ENCODE measurements at regions not wholly inside any gene's neighbourhood (a gene's known extent, or its start where the extent isn't known, plus 50 kb on each side); places are given as distances from the start of the nearest gene placed in this dataset.

- no peak for DNase-seq
Observed at GRCh38 chr13:106835477-106835876, 267.5 kb upstream of the ARGLU1 start.

GRCh38 chr13:106821979-106822378 lies 254.0 kb upstream of the ARGLU1 start:
- DNase-seq, result no peak

DNA sequence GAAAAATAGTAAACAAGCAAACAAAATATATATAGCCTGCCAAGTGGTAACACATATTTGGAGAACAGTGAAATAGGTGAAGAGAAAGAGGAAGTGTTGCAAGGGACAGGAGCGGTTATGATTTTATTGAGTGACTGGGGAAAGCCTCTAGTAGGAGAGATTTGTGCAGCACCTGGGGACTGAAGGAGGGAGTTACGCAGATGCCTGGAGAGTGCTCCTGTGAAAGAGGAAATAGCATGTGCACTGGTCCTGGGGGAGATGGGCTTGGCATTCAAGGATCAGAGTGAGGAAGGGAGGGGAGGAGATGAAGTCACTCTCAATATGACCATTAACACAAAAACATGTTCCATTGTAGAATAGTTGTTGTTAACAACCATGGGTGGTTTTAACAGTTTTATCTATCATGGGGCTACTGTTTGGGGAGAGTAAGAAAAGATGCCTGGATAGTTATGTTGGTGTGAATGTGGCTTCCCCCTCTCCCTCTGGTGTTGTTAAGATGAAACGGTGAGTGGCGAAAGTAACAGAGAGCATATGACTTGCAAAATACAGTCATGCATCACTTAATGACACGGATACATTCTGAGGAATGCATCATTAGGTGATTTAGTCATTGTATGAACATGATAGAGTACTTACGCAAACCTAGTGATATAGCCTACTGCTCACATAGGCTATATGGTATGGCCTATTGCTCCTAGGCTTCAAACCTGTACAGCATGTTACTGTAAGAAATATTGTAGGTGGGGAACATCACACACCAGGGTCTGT lies 251.7 kb upstream of the ARGLU1 start:
- DNase-seq, result no peak

DNA sequence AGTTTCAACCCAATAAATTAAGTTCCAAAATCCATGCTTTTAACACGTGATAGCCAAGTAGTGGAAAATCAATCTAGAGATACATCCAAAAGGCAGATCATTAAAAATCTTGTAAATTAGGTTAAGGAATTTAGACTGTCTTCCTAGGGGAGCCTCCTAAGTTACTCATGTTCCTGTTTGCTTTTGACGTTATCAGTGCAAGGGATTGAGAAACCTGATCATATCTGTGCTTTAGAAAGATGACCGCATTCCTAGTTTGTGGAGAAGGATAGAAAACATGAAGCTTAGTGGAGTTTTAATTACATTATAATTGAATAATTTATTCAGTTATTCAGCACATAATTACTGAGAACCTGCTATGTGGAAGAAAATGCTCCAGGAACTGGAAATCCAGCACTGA lies 251.0 kb upstream of the ARGLU1 start:
- DNase-seq, result no peak

DNA sequence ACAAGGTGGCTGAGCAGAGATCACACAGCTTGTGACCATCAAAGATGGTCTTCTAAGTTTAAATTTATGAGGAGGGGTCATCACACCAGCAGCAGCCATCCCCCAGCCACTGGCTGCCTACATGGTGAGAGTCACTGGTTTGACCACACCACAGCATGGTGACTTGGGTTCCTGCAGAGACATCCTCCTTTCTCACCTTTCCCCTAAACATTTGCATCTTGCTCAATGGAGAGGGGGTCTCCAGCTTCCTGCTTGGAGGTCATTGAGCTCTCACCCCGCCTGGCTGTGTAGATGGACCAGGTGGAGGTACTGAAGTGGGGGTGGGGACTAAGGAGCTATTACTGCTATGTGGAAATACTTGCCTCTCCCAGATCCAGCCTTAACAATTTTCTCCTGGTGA lies 247.6 kb upstream of the ARGLU1 start:
- DNase-seq, result no peak

DNA sequence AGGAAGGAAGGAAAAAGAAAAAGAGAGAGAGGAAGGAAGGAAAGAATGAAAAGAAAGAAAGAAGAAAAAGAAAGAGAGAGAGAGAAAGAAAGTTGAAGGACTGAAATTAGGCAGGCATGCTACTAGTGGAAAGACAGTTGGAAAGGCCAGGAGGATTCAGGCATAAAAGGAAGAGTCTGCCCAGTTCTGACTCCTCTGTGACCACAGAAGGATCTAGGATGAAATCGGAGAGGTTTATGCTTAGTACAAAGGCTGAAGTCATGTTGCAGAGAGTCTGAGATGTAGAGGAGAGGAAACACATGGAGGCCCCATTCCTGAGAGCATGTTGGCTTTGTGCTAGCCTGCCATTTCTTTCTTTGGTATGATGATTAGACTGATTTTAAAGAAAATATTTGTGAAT lies 246.5 kb upstream of the ARGLU1 start:
- no peak for DNase-seq

GRCh38 chr13:106810069-106810468 lies 242.1 kb upstream of the ARGLU1 start:
- DNase-seq, result no peak

GRCh38 chr13:106804991-106805390 lies 237.1 kb upstream of the ARGLU1 start:
- DNase-seq, result no peak

DNA sequence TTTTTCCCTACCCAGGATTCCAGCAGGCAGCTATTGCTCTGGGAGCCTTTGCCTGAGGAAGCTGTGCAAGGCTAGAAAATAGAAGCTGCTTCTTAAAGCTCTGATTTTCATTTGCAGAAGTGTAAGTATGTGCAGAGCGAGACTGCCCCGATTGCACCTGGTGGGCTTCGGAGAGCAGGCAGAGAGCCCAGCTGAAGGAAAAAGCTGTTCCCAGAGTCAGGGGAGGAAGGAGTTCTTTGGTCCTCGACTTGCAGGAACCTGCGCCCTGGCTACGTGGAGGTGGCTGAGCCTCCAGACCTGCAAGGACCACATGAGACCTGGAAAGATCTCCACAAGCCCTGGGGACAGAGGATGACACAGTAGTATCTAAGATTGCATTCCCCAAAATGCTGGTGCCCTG lies 235.0 kb upstream of the ARGLU1 start:
- no peak for DNase-seq

DNA sequence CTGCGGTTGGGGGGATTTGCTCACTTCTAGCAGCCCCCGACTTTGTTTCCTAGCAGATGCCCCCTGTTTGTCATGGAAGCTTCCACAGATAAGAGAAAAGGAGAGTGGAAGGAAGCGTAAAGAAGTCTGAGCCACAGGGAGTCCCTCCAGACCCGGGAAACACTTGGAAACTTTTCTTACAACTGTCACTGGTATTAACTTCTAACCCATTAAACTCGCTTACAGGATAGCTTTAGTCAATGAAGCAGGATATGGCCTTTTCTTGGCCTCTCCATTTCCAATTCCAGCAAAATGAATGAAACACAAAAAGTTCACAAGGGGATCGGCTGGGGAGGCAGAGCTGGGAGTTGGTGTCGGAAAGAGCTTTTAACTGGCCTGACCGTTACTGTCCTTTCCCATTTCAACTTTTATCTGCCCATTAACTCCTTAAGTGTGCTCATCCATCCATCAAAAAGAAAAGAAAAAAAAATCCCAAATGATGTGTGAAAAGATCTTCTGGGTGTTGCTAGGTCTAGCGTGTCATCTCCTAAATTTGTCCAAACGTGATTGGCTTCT lies 231.9 kb upstream of the ARGLU1 start:
- DNase-seq, result no peak

- DNase-seq, result no peak
Observed at GRCh38 chr13:106797081-106797640, 229.2 kb upstream of the ARGLU1 start.

DNA sequence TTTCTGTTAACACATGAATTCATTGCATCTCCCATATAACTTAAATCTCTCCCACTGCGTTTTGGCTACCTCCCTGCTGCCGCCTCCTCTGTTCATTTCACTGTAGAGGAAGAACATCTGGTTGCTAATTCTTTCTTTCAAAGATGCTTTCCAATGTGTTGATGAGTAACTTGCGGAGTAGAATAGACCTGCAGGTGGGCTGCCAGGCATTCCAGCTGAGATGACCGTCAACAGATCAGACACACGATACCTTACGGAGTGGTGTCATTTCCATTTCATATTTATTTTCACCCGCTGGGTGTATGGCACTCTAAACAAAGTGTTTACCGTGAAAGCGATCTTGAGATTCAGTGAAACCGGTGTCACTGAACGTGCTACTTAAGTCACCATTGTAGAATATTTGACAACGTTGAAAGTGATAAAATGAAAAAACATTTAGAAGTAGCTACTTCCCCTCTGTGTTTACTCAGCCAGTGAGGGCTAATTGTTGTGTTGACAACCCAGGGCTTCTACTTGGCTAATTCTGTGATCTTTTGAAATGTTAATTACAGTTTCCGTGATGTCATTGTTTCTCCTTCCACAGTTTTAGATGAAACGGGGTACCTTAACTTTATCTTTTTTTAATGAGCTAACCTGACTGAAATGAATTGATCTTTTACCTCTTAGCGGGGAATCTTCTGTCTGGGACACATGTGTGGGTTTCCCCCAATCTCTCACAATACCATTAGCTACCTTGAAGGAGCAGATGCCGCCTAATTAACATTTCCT lies 228.5 kb upstream of the ARGLU1 start:
- no peak for DNase-seq

DNA sequence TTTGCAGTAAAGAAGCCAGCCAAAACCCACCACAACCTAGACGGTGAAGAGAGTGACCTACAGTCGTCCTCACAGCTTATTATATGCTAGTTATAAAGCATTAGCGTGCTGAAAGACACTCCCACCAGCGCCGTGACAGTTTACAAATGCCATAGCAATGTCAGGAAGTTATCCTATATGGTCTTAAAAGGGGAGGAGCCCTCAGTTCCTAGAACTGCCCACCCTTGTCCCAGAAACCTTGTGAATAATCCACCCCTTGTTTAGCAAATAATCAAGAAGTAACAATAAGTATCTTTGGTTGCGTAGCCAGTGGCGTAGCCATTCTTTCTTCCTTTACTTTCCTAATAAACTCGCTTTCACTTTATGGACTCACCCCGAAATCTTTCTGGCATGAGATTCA lies 227.9 kb upstream of the ARGLU1 start:
- no peak for DNase-seq

DNA sequence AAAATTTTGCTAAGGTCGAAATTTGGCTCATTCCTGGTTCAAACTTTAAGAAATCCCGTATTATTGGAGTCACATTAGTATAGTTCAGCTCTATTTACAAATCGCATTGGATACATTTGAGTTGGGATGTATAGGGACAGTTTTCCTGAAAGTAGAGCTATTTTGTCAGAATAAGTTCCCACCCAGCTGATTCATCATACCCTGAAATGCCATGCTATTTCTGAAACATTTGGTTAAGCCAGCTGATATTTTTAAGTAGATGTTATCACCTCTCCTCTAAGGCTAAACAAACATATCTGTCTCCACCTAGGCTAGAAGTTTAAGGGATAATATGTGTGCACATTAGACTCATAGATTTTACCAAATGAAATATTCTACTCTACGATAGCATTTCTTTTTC lies 226.2 kb upstream of the ARGLU1 start:
- no peak for DNase-seq

- DNase-seq, result no peak
Observed at GRCh38 chr13:106789911-106790310, 222.0 kb upstream of the ARGLU1 start.

- no peak for DNase-seq
Observed at GRCh38 chr13:106786006-106786563, 218.1 kb upstream of the ARGLU1 start.

DNA sequence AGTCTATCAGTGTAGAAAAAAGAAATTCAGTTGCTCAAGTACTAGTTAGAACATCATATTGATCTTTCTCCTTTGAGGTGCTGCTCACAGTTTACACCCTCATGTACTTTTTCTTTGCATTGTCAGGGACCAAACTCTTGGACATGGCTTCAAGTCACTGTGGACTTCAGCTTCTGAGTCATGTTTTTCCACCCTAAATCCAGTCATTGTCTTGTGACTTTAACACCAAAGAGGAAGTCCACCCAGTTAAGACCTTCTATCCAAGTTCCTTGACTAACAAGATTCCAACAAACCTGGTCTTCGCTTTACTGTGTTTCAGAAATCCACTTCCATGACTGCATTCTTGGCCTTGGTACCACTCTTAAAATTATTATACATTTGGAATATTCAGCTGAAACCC lies 206.7 kb upstream of the ARGLU1 start:
- DNase-seq, result no peak

- DNase-seq, result no peak
Observed at GRCh38 chr13:106772006-106772601, 204.2 kb upstream of the ARGLU1 start.

DNA sequence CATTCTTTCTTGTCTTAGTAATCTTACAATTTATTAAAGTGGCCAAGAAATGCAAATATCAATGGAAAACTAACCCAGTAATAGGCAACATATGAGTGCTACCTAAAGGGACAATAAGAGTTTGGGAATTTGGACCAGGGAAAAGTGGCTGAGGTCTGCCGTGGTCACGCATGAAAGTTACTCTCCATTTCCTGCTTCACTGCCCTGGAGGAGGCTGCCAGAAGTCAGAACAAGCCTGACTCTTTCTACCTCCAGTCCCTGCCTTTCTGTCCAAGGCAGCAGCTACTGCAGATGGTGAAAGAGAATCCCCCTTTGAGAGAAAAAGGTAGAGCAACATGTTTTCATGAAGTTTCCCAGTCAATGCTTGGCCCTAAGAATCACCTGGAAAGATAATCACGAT lies 201.1 kb upstream of the ARGLU1 start:
- DNase-seq, result no peak

DNA sequence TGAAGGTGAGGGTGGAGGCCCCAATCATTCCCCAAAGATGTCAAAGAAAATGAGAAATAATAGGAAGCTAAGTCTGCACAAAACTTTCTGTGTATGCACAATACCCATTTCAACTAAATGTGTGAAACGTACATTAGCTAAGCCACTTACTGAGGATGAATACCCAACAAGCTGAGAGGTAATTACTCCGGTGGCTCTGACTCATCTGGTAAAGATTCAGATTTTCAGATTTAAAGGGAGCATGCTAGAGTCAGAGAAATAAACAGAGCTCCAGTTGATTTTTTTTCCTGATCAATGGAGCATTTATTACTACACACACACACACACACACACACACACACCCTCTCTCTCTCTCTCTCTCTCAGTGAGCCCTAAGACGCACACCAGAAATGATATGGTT lies 194.8 kb upstream of the ARGLU1 start:
- DNase-seq, result no peak

DNA sequence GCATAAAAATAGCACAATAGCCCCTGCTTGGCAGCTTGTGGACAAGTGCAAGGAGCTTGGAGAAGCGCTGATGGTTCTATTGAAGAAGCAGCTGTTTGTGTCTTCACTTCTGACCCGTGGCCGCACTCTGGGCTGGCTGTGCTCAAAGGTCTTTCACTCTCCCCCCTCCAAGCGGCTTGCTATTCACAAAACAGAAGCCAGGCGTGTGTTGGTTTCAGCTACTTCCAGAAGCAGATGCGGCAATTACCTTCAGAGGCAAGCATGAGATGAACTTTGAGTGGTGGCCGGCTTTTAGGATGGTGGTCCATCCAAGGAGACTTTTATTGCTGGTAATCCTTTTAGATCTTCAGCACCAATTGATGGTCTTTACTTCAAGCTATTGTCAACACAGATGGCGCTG lies 188.5 kb upstream of the ARGLU1 start:
- no peak for DNase-seq

DNA sequence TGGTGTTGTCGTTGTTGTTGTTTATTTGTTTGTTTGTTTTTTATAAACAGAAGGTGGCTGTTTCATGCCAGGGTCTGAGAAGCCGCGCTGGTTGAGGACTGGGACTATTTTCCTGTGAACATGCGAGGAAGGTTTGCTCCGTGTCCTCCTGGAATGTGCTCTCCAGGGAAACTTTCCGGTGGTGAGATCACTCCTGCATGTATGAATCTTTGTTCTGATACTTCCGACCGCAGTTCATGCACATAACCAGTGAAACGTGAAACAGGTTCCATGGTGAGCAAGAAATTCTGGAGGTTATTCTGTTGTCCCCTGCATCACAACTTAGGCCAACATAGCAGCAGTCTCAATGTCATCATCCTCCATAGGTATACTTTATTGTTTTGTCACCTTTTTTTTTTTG lies 187.6 kb upstream of the ARGLU1 start:
- no peak for DNase-seq

- no peak for DNase-seq
Observed at GRCh38 chr13:106753251-106753650, 185.3 kb upstream of the ARGLU1 start.

Data from DMS79 treated with DMSO at 0.1 percent for 48 hours (cell line).